ENCODE measurements at regions not wholly inside any gene's neighbourhood (a gene's known extent, or its start where the extent isn't known, plus 50 kb on each side); places are given as distances from the start of the nearest gene placed in this dataset.

GRCh38 chrX:125204681-125205132, 115.0 kb upstream of the TEX13C start:
- Histone ChIP-seq H3K27ac (peak overlapping the region in 4 of 5 donors; percentile 44 to 80 (median 68)), H3K4me3 (peak overlapping the region in 2 of 4 donors; percentile 23 to 57), H3K36me3 (replicated peaks in 1 of 2) (no peaks in the 10 kb centered on the region), H3K4me1 (replicated peaks in 1 of 2) (no peaks in the 10 kb centered on the region), H3K9me3 (replicated peaks in 1 of 3) (no peaks in the 10 kb centered on the region), H3K27me3 (peaks cover 22% of the 10 kb centered on the region)
- WGBS, 4 donors: 1 to 45% (median 19%) methylated on average over 8 to 22 of the region's 22 CpGs
- DNase-seq: peak in 1 of 7 donors; percentile 46
- intact Hi-C loops (cut with DNase I): no loop called here
- TF ChIP-seq POLR2A (IDR thresholded peaks at IDR 0.05): no peak
- TF ChIP-seq, protein P1, sequence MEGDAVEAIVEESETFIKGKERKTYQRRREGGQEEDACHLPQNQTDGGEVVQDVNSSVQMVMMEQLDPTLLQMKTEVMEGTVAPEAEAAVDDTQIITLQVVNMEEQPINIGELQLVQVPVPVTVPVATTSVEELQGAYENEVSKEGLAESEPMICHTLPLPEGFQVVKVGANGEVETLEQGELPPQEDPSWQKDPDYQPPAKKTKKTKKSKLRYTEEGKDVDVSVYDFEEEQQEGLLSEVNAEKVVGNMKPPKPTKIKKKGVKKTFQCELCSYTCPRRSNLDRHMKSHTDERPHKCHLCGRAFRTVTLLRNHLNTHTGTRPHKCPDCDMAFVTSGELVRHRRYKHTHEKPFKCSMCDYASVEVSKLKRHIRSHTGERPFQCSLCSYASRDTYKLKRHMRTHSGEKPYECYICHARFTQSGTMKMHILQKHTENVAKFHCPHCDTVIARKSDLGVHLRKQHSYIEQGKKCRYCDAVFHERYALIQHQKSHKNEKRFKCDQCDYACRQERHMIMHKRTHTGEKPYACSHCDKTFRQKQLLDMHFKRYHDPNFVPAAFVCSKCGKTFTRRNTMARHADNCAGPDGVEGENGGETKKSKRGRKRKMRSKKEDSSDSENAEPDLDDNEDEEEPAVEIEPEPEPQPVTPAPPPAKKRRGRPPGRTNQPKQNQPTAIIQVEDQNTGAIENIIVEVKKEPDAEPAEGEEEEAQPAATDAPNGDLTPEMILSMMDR (IDR thresholded peaks at IDR 0.05): no peak

DNA sequence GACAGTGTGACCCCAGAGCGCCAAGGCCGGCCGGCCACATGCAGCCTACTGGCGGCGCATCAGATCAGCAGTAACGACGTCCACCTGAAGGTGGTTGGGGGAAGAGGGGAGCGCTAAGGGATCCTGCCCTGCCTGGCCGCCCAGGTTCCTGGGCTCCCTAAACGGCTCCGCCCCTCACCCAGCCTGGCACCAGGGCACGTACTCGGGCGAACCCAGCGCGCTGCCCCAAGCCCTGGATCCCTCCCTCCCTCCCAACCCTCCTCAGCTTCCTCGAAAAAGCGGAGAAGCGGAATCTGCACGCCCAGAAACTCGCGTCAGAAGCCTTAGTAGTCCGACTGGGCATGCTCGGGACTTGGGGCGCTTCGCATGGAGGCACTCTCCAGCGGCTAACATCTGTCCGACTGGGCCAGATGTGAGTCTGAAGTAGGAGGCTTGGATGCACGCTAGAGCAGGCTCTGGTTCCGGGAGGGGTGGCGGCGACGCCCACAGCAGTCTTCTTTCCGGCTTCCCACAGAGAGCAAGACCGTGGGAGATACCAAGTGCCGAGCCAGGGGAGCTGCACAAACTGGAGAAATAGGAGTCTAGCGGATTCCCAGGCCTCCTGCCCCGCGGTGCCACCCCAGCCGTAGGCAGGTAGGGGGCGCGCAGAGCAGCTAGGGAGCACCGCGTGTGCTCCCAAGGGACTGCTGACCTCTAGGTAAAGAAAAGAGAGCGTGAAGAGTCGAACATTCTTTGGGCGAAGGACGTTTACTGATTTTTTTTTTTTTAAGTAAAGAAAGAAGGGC, 114.3 kb upstream of the TEX13C start:
- peak overlapping the region in 4 of 5 donors; percentile 44 to 80 (median 68) for H3K27ac ChIP-seq
- no peaks in the 10 kb centered on the region for H3K4me1 ChIP-seq (replicated peaks in 1 of 2)
- H3K27me3 ChIP-seq: peaks cover 22% of the 10 kb centered on the region
- DNase-seq: peak; percentile 66 to 86 (median 76)
- no peaks in the 10 kb centered on the region for H3K9me3 ChIP-seq (replicated peaks in 1 of 3)
- 0 to 34% (median 15%) methylated on average over 11 to 48 of the region's 48 CpGs for WGBS, 4 donors
- H3K36me3 ChIP-seq (replicated peaks in 1 of 2): no peaks in the 10 kb centered on the region
- intact Hi-C loops (cut with DNase I): no loop called here
- TF ChIP-seq POLR2A (IDR thresholded peaks at IDR 0.05): peak in 1 of 2 donors; percentile 30
- TF ChIP-seq, protein P1 (IDR thresholded peaks at IDR 0.05): peak in 4 of 6 experiments; percentile 21 to 45 (median 33)
- H3K4me3 ChIP-seq: peak overlapping the region in 2 of 4 donors; percentile 23 to 57

DNA sequence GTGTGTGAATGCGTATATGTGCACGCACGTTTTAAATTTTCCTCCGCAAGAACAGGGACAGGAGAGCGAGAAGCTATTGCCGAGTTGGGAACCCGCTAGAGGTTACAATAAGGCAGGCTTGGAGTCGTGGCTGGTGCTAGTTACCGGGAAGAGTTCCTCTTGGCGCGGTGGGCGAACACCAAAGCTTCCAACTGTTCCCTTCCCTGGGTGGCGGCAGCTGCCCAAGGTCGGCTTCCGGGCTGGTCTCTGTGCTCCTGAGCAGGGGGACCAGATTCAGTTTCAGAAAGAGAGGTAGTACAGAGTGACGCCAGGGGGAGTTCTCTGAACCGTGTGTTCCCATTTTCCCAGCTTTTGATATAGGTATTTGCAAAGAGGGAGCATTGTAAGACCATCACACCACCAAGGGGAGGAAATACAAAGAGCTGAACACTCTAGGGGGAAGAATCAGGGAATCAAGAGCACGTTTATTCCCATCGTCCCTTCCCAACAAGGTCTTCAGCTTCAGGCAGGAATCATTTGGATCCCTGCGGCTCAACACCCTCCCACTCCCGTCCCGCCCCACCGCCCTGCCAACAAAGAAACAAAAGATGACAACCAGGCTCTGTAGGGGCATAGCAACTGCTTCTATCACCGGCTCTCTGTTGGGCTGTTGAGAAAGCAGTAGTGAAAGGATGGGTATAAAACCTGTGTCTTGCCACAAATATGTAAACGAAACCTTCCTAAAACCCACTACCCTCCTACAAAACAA, 113.6 kb upstream of the TEX13C start:
- Histone ChIP-seq H3K27ac (peak overlapping the region in 4 of 5 donors; percentile 44 to 80 (median 68)), H3K27me3 (peaks cover 18% of the 10 kb centered on the region), H3K4me1 (replicated peaks in 1 of 2) (no peaks in the 10 kb centered on the region), H3K9me3 (replicated peaks in 1 of 3) (no peaks in the 10 kb centered on the region), H3K4me3 (peak overlapping the region in 3 of 4 donors; percentile 6 to 57 (median 23)), H3K36me3 (replicated peaks in 1 of 2) (no peaks in the 10 kb centered on the region)
- intact Hi-C loops (cut with DNase I): no loop called here
- 5 to 36% (median 20%) methylated on average over 9 to 25 of the region's 25 CpGs for WGBS, 4 donors
- no peak for TF ChIP-seq POLR2A (IDR thresholded peaks at IDR 0.05)
- TF ChIP-seq, protein P1 (IDR thresholded peaks at IDR 0.05): peak in 2 of 6 experiments; percentile 8 to 29
- peak; percentile 17 to 54 (median 35) for DNase-seq

DNA sequence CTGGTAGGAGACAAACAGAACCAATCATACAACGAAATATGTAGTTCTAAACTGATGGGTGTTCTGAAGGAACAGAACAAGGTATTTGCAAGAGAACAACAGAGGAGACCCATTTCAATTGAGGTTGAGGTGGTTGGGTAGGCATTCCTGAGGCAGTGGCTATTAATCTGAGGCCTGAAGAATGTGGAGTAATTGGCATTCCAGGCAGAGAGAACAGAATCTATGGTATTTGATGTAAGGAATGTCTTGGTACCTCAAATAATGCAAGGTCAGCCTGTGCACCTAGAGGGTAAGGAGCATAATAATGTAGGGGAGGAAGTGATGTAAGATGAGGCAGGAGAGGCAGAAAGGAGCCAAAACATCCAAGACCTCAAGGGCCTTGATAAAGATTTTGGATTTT, 109.5 kb upstream of the TEX13C start:
- no peak for DNase-seq
- Histone ChIP-seq H3K27me3 (no peaks in the 10 kb centered on the region), H3K36me3 (replicated peaks in 1 of 2) (no peaks in the 10 kb centered on the region), H3K27ac (no peak overlapping the region), H3K4me3 (no peak overlapping the region), H3K4me1 (replicated peaks in 1 of 2) (no peaks in the 10 kb centered on the region), H3K9me3 (replicated peaks in 1 of 3) (no peaks in the 10 kb centered on the region)
- intact Hi-C loops (cut with DNase I): no loop called here
- TF ChIP-seq, protein P1 (IDR thresholded peaks at IDR 0.05): no peak
- TF ChIP-seq POLR2A (IDR thresholded peaks at IDR 0.05): no peak
- WGBS, 4 donors: 31 to 62% (median 49%) methylated on average over 1 of the region's 1 CpG
